ENCODE measurements at regions not wholly inside any gene's neighbourhood (a gene's known extent, or its start where the extent isn't known, plus 50 kb on each side); places are given as distances from the start of the nearest gene placed in this dataset.

DNA sequence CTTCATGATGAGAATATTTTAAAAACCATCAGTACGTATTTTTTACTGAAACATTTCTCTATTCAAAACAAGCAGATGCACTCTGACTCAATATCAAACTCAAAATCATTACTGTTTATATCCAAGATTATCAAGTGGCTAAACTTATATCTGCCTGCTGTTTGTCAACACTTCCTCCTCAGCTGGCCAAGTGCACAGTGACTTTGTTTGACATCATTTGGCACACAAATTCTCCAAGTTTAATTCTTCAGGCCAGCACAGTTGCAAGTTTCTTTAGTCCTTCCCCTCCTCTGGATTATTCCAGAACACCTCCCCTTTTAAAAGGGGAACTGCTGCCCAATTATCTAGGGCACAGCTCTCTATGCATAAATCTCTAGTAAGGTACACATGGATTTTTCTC, 346.6 kb downstream of the FSIP2 start:
- TF ChIP-seq, protein P1, sequence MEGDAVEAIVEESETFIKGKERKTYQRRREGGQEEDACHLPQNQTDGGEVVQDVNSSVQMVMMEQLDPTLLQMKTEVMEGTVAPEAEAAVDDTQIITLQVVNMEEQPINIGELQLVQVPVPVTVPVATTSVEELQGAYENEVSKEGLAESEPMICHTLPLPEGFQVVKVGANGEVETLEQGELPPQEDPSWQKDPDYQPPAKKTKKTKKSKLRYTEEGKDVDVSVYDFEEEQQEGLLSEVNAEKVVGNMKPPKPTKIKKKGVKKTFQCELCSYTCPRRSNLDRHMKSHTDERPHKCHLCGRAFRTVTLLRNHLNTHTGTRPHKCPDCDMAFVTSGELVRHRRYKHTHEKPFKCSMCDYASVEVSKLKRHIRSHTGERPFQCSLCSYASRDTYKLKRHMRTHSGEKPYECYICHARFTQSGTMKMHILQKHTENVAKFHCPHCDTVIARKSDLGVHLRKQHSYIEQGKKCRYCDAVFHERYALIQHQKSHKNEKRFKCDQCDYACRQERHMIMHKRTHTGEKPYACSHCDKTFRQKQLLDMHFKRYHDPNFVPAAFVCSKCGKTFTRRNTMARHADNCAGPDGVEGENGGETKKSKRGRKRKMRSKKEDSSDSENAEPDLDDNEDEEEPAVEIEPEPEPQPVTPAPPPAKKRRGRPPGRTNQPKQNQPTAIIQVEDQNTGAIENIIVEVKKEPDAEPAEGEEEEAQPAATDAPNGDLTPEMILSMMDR (IDR thresholded peaks at IDR 0.05) = no peak
- TF ChIP-seq EP300 (IDR thresholded peaks at IDR 0.05) (no peak), POLR2AphosphoS5 (IDR thresholded peaks at IDR 0.05) (no peak), POLR2A (IDR thresholded peaks at IDR 0.05) (no peak)
- ATAC-seq = no peak
- Histone ChIP-seq H3K4me1 (peaks cover 0 to 7% (median 0%) of the 10 kb centered on the region in 3 donors), H3K4me3 (no peak overlapping the region), H3K9me3 (no peaks in the 10 kb centered on the region), H3K36me3 (no peaks in the 10 kb centered on the region), H3K27me3 (no peaks in the 10 kb centered on the region), H3K27ac (no peak overlapping the region)
- 27 to 33% methylated on average over 1 of the region's 1 CpG for WGBS, 2 donors (ENCODE audit: low coverage in 1 of 2)

DNA sequence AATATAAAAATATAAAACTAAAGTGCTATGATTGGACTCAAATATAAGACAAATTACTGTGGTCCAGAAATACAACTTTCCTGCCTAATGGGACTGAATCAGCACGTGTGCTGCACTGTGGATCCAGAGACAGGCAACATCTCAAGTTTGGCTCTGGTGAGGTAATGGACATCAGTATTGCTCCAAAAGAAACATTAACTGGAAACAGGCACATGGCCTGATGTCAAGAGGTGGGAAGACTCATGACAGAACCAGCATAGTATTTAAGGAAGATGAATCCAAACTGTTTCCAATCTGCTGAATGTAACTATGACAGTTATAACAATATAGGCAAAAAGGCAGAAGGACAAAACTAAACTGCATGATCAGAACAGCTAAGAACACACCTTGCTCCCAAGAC, 354.6 kb downstream of the FSIP2 start:
- TF ChIP-seq POLR2AphosphoS5 (IDR thresholded peaks at IDR 0.05) = no peak
- no peak for TF ChIP-seq POLR2A (IDR thresholded peaks at IDR 0.05)
- TF ChIP-seq, protein P1 (IDR thresholded peaks at IDR 0.05) = no peak
- no peak for TF ChIP-seq EP300 (IDR thresholded peaks at IDR 0.05)
- Histone ChIP-seq H3K27ac (no peak overlapping the region), H3K27me3 (no peaks in the 10 kb centered on the region), H3K36me3 (no peaks in the 10 kb centered on the region), H3K9me3 (no peaks in the 10 kb centered on the region), H3K4me1 (no peaks in the 10 kb centered on the region), H3K4me3 (no peak overlapping the region)
- WGBS, 2 donors (ENCODE audit: low coverage in 1 of 2) = 14 to 38% methylated on average over 1 of the region's 1 CpG
- no peak for ATAC-seq

DNA sequence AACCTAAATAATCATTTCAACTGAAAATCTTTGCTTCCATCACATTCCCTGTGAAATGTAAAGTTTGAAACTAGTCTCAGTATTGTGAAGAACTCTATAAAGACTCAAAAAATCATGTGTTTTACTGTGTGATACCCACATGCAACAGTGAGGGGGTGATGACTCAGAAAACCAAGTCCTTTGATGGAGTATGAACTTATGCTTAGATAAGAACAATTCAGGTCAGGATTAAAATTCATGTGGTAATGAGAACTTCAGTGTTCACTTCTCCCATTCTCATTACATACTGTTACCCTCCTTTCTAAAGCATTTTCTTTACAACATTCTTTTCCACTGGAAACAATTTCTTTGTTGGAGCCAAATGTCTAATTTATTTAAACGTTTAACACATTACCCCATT, 360.2 kb downstream of the FSIP2 start:
- no peak overlapping the region for H3K27ac ChIP-seq
- H3K9me3 ChIP-seq = no peaks in the 10 kb centered on the region
- H3K36me3 ChIP-seq = no peaks in the 10 kb centered on the region
- H3K27me3 ChIP-seq = no peaks in the 10 kb centered on the region
- no peak overlapping the region for H3K4me3 ChIP-seq
- WGBS, 2 donors (ENCODE audit: low coverage in 1 of 2) = 8 to 42% methylated on average over 1 of the region's 1 CpG
- no peak for ATAC-seq
- TF ChIP-seq POLR2AphosphoS5 (IDR thresholded peaks at IDR 0.05) = no peak
- TF ChIP-seq POLR2A (IDR thresholded peaks at IDR 0.05) = no peak
- TF ChIP-seq, protein P1 (IDR thresholded peaks at IDR 0.05) = no peak
- TF ChIP-seq EP300 (IDR thresholded peaks at IDR 0.05) = no peak
- no peaks in the 10 kb centered on the region for H3K4me1 ChIP-seq

DNA sequence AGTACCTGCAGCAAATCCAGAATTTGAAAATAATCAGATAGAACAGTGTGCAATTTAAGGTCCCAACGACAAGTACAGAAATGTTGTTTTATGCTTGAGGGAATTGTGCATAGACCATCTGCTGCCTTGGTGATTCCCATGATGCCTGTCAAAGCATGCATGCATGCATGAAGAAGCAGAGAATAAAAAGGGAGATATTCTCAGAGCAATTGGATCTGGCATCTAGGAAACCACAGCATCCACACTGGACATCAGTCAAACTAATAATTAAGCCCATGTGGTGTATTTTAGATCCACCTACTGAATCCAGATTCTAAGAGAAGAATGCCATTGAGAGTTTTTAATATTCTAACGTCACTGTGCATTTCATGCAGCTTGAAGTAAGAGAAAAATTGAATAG, 361.2 kb downstream of the FSIP2 start:
- TF ChIP-seq EP300 (IDR thresholded peaks at IDR 0.05) = no peak
- TF ChIP-seq, protein P1 (IDR thresholded peaks at IDR 0.05) = no peak
- no peak for TF ChIP-seq POLR2AphosphoS5 (IDR thresholded peaks at IDR 0.05)
- no peak for TF ChIP-seq POLR2A (IDR thresholded peaks at IDR 0.05)
- ATAC-seq = no peak
- Histone ChIP-seq H3K27ac (no peak overlapping the region), H3K36me3 (no peaks in the 10 kb centered on the region), H3K4me3 (no peak overlapping the region), H3K27me3 (no peaks in the 10 kb centered on the region), H3K4me1 (no peaks in the 10 kb centered on the region), H3K9me3 (no peaks in the 10 kb centered on the region)
- WGBS, 2 donors (ENCODE audit: low coverage in 1 of 2) = 45 to 53% methylated on average over 2 of the region's 2 CpGs

DNA sequence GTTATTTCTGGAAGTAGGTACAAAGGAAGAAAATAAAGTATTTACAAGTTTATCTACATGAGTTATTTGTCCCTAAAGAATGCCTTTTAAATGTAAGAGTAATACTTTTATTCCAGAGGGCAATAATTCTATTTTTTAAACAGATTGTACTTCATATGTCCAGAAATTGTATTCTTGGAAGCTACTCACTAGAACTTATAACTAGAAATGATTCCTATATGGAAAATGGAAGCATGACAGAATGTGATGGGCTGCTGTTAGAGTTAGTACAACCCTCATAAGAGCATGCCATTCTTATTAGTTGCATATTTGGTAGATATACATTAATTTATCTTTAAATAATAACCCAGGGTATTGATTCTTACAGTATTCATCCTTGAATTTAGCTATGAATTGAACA, 362.0 kb downstream of the FSIP2 start:
- Histone ChIP-seq H3K36me3 (no peaks in the 10 kb centered on the region), H3K4me3 (no peak overlapping the region), H3K9me3 (no peaks in the 10 kb centered on the region), H3K27me3 (no peaks in the 10 kb centered on the region), H3K4me1 (no peaks in the 10 kb centered on the region), H3K27ac (no peak overlapping the region)
- ATAC-seq = no peak
- no peak for TF ChIP-seq POLR2A (IDR thresholded peaks at IDR 0.05)
- no peak for TF ChIP-seq POLR2AphosphoS5 (IDR thresholded peaks at IDR 0.05)
- TF ChIP-seq, protein P1 (IDR thresholded peaks at IDR 0.05) = no peak
- TF ChIP-seq EP300 (IDR thresholded peaks at IDR 0.05) = no peak
